ENCODE measurements at regions not wholly inside any gene's neighbourhood (a gene's known extent, or its start where the extent isn't known, plus 50 kb on each side); places are given as distances from the start of the nearest gene placed in this dataset.
A peak's percentile ranks its signal among the peaks of the same experiment; 100 is the strongest.

DNA sequence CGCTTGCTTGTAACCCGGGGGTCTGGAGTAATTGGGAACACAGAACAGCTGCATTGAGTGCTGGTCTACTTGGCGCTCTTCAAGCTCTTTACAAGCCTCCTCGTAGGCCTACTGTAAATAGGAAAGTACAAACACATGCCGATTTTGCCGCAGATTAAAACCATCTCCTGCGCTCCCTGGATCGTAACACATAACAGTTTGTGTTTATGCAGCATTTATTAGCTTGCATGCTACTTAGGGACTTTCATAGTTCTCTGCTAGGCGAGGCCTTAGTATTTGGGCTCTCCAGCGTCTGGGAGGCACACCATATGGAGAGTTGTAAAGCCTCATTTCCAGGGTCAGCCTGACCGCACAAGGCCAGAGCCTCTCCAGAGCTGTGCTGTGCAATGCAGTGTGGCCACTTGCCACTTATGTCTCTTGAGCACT is 84.0 kb upstream of the HAAO start:
- H3K4me1 Mint-ChIP-seq, result peaks cover 3% of the 10 kb centered on the region; the same call in 2 of the 3 replicates

GRCh38 chr2:42875880-42876279 is 83.5 kb upstream of the HAAO start:
- TF ChIP-seq EZH2 (IDR thresholded peaks at IDR 0.05; ENCODE audit: low read depth, unreplicated experiment) (no peak), POLR2AphosphoS5 (IDR thresholded peaks at IDR 0.05; ENCODE audit: low read depth) (no peak)
- TF ChIP-seq, protein P1, sequence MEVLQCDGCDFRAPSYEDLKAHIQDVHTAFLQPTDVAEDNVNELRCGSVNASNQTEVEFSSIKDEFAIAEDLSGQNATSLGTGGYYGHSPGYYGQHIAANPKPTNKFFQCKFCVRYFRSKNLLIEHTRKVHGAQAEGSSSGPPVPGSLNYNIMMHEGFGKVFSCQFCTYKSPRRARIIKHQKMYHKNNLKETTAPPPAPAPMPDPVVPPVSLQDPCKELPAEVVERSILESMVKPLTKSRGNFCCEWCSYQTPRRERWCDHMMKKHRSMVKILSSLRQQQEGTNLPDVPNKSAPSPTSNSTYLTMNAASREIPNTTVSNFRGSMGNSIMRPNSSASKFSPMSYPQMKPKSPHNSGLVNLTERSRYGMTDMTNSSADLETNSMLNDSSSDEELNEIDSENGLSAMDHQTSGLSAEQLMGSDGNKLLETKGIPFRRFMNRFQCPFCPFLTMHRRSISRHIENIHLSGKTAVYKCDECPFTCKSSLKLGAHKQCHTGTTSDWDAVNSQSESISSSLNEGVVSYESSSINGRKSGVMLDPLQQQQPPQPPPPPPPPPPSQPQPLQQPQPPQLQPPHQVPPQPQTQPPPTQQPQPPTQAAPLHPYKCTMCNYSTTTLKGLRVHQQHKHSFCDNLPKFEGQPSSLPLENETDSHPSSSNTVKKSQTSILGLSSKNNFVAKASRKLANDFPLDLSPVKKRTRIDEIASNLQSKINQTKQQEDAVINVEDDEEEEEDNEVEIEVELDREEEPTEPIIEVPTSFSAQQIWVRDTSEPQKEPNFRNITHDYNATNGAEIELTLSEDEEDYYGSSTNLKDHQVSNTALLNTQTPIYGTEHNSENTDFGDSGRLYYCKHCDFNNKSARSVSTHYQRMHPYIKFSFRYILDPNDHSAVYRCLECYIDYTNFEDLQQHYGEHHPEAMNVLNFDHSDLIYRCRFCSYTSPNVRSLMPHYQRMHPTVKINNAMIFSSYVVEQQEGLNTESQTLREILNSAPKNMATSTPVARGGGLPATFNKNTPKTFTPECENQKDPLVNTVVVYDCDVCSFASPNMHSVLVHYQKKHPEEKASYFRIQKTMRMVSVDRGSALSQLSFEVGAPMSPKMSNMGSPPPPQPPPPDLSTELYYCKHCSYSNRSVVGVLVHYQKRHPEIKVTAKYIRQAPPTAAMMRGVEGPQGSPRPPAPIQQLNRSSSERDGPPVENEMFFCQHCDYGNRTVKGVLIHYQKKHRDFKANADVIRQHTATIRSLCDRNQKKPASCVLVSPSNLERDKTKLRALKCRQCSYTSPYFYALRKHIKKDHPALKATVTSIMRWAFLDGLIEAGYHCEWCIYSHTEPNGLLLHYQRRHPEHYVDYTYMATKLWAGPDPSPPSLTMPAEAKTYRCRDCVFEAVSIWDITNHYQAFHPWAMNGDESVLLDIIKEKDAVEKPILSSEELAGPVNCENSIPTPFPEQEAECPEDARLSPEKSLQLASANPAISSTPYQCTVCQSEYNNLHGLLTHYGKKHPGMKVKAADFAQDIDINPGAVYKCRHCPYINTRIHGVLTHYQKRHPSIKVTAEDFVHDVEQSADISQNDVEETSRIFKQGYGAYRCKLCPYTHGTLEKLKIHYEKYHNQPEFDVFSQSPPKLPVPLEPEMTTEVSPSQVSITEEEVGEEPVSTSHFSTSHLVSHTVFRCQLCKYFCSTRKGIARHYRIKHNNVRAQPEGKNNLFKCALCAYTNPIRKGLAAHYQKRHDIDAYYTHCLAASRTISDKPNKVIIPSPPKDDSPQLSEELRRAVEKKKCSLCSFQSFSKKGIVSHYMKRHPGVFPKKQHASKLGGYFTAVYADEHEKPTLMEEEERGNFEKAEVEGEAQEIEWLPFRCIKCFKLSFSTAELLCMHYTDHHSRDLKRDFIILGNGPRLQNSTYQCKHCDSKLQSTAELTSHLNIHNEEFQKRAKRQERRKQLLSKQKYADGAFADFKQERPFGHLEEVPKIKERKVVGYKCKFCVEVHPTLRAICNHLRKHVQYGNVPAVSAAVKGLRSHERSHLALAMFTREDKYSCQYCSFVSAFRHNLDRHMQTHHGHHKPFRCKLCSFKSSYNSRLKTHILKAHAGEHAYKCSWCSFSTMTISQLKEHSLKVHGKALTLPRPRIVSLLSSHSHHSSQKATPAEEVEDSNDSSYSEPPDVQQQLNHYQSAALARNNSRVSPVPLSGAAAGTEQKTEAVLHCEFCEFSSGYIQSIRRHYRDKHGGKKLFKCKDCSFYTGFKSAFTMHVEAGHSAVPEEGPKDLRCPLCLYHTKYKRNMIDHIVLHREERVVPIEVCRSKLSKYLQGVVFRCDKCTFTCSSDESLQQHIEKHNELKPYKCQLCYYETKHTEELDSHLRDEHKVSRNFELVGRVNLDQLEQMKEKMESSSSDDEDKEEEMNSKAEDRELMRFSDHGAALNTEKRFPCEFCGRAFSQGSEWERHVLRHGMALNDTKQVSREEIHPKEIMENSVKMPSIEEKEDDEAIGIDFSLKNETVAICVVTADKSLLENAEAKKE (CRISPR knock-in tag; IDR thresholded peaks at IDR 0.05), result no peak
- no peak for ATAC-seq
- H3K9me3 Mint-ChIP-seq, result no peaks in the 10 kb centered on the region

More for the DNA sequence above, 84.0 kb upstream of the HAAO start:
- Mint-ChIP-seq H3K36me3 (ENCODE audit: low read depth) (no peaks in the 10 kb centered on the region), H3K27me3 (ENCODE audit: insufficient read depth, low read depth, poor library complexity) (peaks cover 6% of the 10 kb centered on the region), H3K4me3 (no peak overlapping the region), H3K9me3 (no peaks in the 10 kb centered on the region), H3K27ac (no peak overlapping the region)
- no peak for TF ChIP-seq POLR2AphosphoS5 (IDR thresholded peaks at IDR 0.05; ENCODE audit: low read depth)
- no peak for TF ChIP-seq EZH2phosphoT487 (IDR thresholded peaks at IDR 0.05; ENCODE audit: unreplicated experiment)
- TF ChIP-seq STAT1 (IDR thresholded peaks at IDR 0.05; ENCODE audit: unreplicated experiment), result no peak
- no peak for TF ChIP-seq ETS1 (IDR thresholded peaks at IDR 0.05)
- TF ChIP-seq ZNF331 (CRISPR knock-in tag; IDR thresholded peaks at IDR 0.05; ENCODE audit: low read depth), result no peak
- no peaks in the 10 kb centered on the region for H3K36me3 ChIP-seq (ENCODE audit: insufficient read depth)
- H4K20me1 ChIP-seq (replicated peaks; ENCODE audit: insufficient read depth), result no peaks in the 10 kb centered on the region
- H3F3A ChIP-seq (replicated peaks; ENCODE audit: low read depth), result no peaks in the 10 kb centered on the region
- H3K4me2 ChIP-seq, result no peak overlapping the region
- no peak for ATAC-seq
- no peaks in the 10 kb centered on the region for H3K9me2 ChIP-seq (ENCODE audit: insufficient read depth)
- DNase-seq (ENCODE audit: low spot score), result no peak
- no peaks in the 10 kb centered on the region for H3K27me3 ChIP-seq (ENCODE audit: insufficient read depth)
- no peak overlapping the region for H3K27ac ChIP-seq (ENCODE audit: low read depth)
- no peaks in the 10 kb centered on the region for H3K79me2 ChIP-seq (replicated peaks; ENCODE audit: insufficient read depth)
- H3K4me1 ChIP-seq (ENCODE audit: insufficient read depth), result no peaks in the 10 kb centered on the region
- no peak overlapping the region for H3K4me3 ChIP-seq
- H2AFZ ChIP-seq, result 0 out of 2 replicates have a peak overlapping the region, but pooled peaks have one; percentile 56

More at GRCh38 chr2:42875880-42876279, 83.5 kb upstream of the HAAO start:
- Histone ChIP-seq H4K20me1 (replicated peaks; ENCODE audit: insufficient read depth) (no peaks in the 10 kb centered on the region), H3K4me3 (no peak overlapping the region), H3K4me1 (ENCODE audit: insufficient read depth) (no peaks in the 10 kb centered on the region), H3F3A (replicated peaks; ENCODE audit: low read depth) (no peaks in the 10 kb centered on the region), H2AFZ (peak overlapping the region; percentile 90), H3K9me2 (ENCODE audit: insufficient read depth) (no peaks in the 10 kb centered on the region), H3K4me2 (no peak overlapping the region), H3K36me3 (ENCODE audit: insufficient read depth) (no peaks in the 10 kb centered on the region), H3K79me2 (replicated peaks; ENCODE audit: insufficient read depth) (no peaks in the 10 kb centered on the region), H3K27me3 (ENCODE audit: insufficient read depth) (no peaks in the 10 kb centered on the region), H3K27ac (ENCODE audit: low read depth) (no peak overlapping the region)
- DNase-seq (ENCODE audit: low spot score), result no peak
- Mint-ChIP-seq H3K36me3 (ENCODE audit: low read depth) (no peaks in the 10 kb centered on the region), H3K27ac (no peak overlapping the region), H3K27me3 (ENCODE audit: insufficient read depth, low read depth, poor library complexity) (peaks cover 6% of the 10 kb centered on the region), H3K4me3 (no peak overlapping the region), H3K4me1 (peaks cover 3% of the 10 kb centered on the region; the same call in 2 of the 3 replicates)

Data from GM23338 (cell line).